ENCODE measurements at regions not wholly inside any gene's neighbourhood (a gene's known extent, or its start where the extent isn't known, plus 50 kb on each side); places are given as distances from the start of the nearest gene placed in this dataset.

GRCh38 chr5:82670692-82671091 lies 392.5 kb upstream of the RPS23 start:
- TF ChIP-seq CTCF (IDR thresholded peaks at IDR 0.05 in 8 of 11, conservative IDR thresholded peaks at IDR 0.05 in 3 of 11), result no peak
- TF ChIP-seq POLR2A (IDR thresholded peaks at IDR 0.05), result no peak
- no peak for TF ChIP-seq POLR2AphosphoS5 (IDR thresholded peaks at IDR 0.05)
